Body of pancreas (tissue), 4 donors: ENCODE measurements at regions not wholly inside any gene's neighbourhood (a gene's known extent, or its start where the extent isn't known, plus 50 kb on each side); places are given as distances from the start of the nearest gene placed in this dataset.

Source experiments
- ATAC-seq: fragments of 150-250 bp; one replicate; pipeline ENCODE4 v1.9.1; 2016
- DNase-seq, 4 donors: peaks; one replicate each; pipeline ENCODE4 v3.0.0-alpha.2; 2019
- H3K27ac ChIP-seq, 4 donors: fragments of 200-600 bp; sonication (generic); 1 replicate in 3 of 4; 2 replicates in 1 of 4; pipeline versions ENCODE4 v1.5.1 to v1.6.1; 2016 to 2019; ENCODE audit warnings: mild to moderate bottlenecking in 1 of 4, mixed read lengths in 1 of 4, moderate library complexity in 1 of 4
- H3K27me3 ChIP-seq, 2 donors: fragments of 200-600 bp; sonication (generic); one replicate each; pipeline ENCODE4 v1.6.0; 2016; ENCODE audit warnings: mild to moderate bottlenecking in 1 of 2
- H3K36me3 ChIP-seq, 2 donors: fragments of 200-600 bp; sonication (generic); replicated peaks in 1 of 2; 2 replicates each; pipeline ENCODE4 v1.5.1; 2016; ENCODE audit warnings: low read depth in 2 of 2; ENCODE audit not compliant: insufficient read depth in 1 of 2
- H3K4me1 ChIP-seq: fragments of 200-600 bp; sonication (generic); one replicate; pipeline ENCODE4 v1.6.0; 2016
- H3K4me3 ChIP-seq, 2 donors: fragments of 200-600 bp; sonication (generic); 1 replicate in 1 of 2; 2 replicates in 1 of 2; pipeline ENCODE4 v1.5.1; 2016 to 2019
- H3K9me3 ChIP-seq, 3 donors: fragments of 200-600 bp; sonication (generic); 1 replicate in 2 of 3; 2 replicates in 1 of 3; pipeline ENCODE4 v1.5.1; 2016
- POLR2A ChIP-seq, 3 donors: fragments of 450-650 bp; IDR thresholded peaks; one replicate each; pipeline ENCODE4 v1.6.1; 2016; ENCODE audit warnings: antibody characterized with exemption in 3 of 3, mild to moderate bottlenecking in 2 of 3
- WGBS, 2 donors: methylation state at CpG; one replicate each; pipeline ENCODE4 v1.1.5; 2017; 5-methylcytosine and 5-hydroxymethylcytosine counted together
- intact Hi-C: fragments of 100-400 bp; cut with DNase I; formaldehyde crosslinking; loops from one replicate; pipeline ENCODE4 v1.15.1; 2023
- TF ChIP-seq, protein P1 (sequence below), 7 experiments: fragments of 450-650 bp in 4 of 7; fragments of 200-600 bp in 3 of 7; sonication (generic) in 3 of 7; IDR thresholded peaks; one replicate each; pipeline ENCODE4 v1.5.1; 2016 to 2019; ENCODE audit warnings: antibody characterized with exemption in 7 of 7

DNA sequence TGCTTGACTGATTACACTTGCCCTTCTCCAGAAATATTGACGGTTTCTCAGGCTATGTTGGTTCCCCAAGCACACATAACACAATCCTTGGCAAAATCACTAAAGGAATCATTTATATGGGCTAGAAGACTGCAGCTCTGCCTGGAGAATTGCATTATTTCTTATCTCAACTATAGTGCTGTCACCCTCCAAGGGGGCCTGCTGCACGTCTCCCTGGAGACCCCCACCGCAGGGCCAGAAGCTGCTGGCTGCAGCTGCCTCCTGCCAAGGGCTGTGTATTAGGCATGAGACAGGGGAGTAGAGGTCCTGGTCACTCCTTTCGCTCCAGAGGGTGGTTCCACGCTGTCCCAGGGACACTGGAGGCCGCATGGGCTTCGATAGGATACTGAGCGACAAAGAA is 76.6 kb downstream of the LRRC30 start:
- TF ChIP-seq, protein P1, sequence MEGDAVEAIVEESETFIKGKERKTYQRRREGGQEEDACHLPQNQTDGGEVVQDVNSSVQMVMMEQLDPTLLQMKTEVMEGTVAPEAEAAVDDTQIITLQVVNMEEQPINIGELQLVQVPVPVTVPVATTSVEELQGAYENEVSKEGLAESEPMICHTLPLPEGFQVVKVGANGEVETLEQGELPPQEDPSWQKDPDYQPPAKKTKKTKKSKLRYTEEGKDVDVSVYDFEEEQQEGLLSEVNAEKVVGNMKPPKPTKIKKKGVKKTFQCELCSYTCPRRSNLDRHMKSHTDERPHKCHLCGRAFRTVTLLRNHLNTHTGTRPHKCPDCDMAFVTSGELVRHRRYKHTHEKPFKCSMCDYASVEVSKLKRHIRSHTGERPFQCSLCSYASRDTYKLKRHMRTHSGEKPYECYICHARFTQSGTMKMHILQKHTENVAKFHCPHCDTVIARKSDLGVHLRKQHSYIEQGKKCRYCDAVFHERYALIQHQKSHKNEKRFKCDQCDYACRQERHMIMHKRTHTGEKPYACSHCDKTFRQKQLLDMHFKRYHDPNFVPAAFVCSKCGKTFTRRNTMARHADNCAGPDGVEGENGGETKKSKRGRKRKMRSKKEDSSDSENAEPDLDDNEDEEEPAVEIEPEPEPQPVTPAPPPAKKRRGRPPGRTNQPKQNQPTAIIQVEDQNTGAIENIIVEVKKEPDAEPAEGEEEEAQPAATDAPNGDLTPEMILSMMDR (IDR thresholded peaks at IDR 0.05), result no peak
- no peak for TF ChIP-seq POLR2A (IDR thresholded peaks at IDR 0.05)
- Histone ChIP-seq H3K4me1 (no peaks in the 10 kb centered on the region), H3K4me3 (no peak overlapping the region), H3K27me3 (no peaks in the 10 kb centered on the region), H3K9me3 (no peaks in the 10 kb centered on the region), H3K27ac (no peak overlapping the region), H3K36me3 (no peaks in the 10 kb centered on the region)
- intact Hi-C loops, result no loop called here
- 73 to 77% methylated on average over 6 to 8 of the region's 8 CpGs for WGBS, 2 donors
- DNase-seq, result no peak
- ATAC-seq, result no peak

DNA sequence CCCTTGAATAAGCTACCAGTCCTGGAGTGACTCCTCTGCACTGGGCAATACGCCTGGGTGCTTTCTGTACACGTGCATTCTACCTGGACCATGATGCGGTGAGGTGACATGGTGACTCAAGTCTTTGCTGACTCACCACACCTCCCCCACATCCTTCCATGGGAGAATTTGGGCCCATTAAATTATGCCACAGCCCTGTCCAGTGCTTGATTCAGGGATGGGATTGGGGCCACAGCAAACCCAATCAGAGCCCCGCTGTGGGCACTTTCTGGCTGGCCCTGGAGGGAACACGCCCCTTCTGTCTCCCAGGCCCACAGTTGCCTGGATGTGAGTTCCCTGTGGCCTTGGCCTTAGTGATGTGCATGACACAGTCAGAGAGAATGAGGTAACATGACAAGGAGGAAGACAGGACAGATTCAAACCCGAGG is 86.9 kb downstream of the LRRC30 start:
- H3K4me3 ChIP-seq, result no peak overlapping the region
- no peaks in the 10 kb centered on the region for H3K4me1 ChIP-seq
- H3K27me3 ChIP-seq, result no peaks in the 10 kb centered on the region
- DNase-seq (no peak), ATAC-seq (no peak)
- H3K27ac ChIP-seq, result no peak overlapping the region
- no peaks in the 10 kb centered on the region for H3K36me3 ChIP-seq
- TF ChIP-seq POLR2A (IDR thresholded peaks at IDR 0.05), result no peak
- TF ChIP-seq, protein P1 (IDR thresholded peaks at IDR 0.05), result no peak
- 83 to 86% methylated on average over 6 of the region's 6 CpGs for WGBS, 2 donors
- intact Hi-C loops, result no loop called here
- no peaks in the 10 kb centered on the region for H3K9me3 ChIP-seq

DNA sequence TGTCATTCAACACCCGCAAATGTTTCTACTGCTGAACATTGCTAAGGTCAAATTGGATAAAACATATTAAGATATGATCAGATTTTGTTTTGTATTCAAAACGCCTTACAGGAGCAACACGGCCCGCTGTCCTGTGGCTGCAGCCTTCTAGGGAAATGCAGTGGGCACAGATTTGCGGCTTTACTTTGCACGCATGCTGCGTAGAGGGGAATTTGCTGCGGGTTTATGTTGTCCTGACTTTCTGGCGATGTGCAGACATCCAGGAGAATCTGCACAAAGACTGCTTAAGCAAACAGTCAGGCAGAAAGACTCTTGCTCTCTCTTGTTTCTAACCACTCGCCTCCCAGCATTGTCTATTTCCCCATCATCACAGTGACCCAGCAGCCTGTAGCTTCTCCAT is 88.3 kb downstream of the LRRC30 start:
- TF ChIP-seq, protein P1 (IDR thresholded peaks at IDR 0.05), result no peak
- no peak for TF ChIP-seq POLR2A (IDR thresholded peaks at IDR 0.05)
- DNase-seq (no peak), ATAC-seq (no peak)
- Histone ChIP-seq H3K9me3 (no peaks in the 10 kb centered on the region), H3K36me3 (no peaks in the 10 kb centered on the region), H3K27ac (no peak overlapping the region), H3K4me3 (no peak overlapping the region), H3K4me1 (no peaks in the 10 kb centered on the region), H3K27me3 (no peaks in the 10 kb centered on the region)
- 54 to 57% methylated on average over 9 to 10 of the region's 10 CpGs for WGBS, 2 donors
- intact Hi-C loops, result no loop called here

DNA sequence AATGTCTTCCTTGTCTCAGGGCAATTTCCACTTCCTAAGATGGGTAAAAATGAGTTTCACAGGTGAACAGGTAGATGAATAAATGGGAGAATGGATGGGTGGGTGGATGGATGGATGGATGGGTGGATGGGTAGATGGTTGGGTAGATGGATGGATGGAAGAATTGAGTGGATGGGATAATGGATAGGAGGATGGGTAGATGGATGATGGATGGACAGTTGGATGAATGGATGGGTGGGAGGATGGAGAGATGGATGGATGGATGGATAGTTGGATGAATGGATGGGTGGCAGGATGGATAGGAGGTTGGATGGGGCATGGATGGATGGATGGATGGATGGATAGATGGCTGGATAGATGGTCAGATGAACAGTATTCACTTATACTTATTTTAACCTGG is 90.9 kb downstream of the LRRC30 start:
- Histone ChIP-seq H3K4me1 (no peaks in the 10 kb centered on the region), H3K27me3 (no peaks in the 10 kb centered on the region), H3K9me3 (no peaks in the 10 kb centered on the region), H3K27ac (no peak overlapping the region), H3K4me3 (no peak overlapping the region), H3K36me3 (no peaks in the 10 kb centered on the region)
- intact Hi-C loops, result no loop called here
- DNase-seq (no peak), ATAC-seq (no peak)
- no peak for TF ChIP-seq POLR2A (IDR thresholded peaks at IDR 0.05)
- TF ChIP-seq, protein P1 (IDR thresholded peaks at IDR 0.05), result no peak

DNA sequence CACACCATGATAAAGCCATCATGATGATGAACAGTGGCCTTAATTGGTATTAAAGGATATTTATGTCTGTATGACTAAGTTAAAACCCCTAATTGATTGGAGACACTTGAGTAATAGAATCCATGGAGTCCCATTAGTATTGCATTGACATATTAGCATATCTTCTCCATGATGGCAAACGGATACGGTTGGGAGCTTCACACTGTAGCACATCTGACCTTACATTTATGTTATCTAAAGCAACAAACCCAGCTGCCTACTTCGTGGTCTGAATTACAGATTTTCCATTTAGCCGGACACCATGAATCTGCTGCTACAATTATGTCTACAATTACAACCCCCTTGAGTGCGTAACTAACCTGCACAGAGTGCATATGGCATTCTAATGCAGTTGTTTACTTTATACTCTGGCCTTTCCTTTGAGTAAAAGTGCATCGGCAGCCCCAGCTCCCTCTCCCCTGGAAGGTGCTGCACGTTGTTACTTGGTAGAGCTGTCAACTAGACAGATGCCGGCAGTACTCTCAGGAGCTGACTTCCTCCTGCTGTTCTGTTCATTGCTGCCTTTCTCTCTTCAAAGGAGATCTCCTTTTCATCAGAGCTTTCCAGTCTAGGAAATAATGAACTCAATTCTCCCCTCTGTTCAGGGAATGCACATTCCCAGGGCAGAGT is 92.1 kb downstream of the LRRC30 start:
- Histone ChIP-seq H3K27me3 (no peaks in the 10 kb centered on the region), H3K36me3 (no peaks in the 10 kb centered on the region), H3K4me1 (no peaks in the 10 kb centered on the region), H3K27ac (no peak overlapping the region), H3K9me3 (no peaks in the 10 kb centered on the region), H3K4me3 (no peak overlapping the region)
- ATAC-seq (no peak), DNase-seq (no peak)
- 37 to 43% methylated on average over 8 of the region's 8 CpGs for WGBS, 2 donors
- TF ChIP-seq, protein P1 (IDR thresholded peaks at IDR 0.05), result no peak
- TF ChIP-seq POLR2A (IDR thresholded peaks at IDR 0.05), result no peak
- intact Hi-C loops, result no loop called here
